K562 (cell line): ENCODE measurements at regions not wholly inside any gene's neighbourhood (a gene's known extent, or its start where the extent isn't known, plus 50 kb on each side); places are given as distances from the start of the nearest gene placed in this dataset.

Experiments used
- ATAC-seq: fragments of 200-7000 bp; cut with Tn5 transposase; 3 replicates; pipeline ENCODE4 v1.9.1; 2020; ENCODE audit warnings: moderate library complexity
- BruUV-seq: library from RNA; stranded (reverse); fragments of 400-500 nt; replicated peaks from 2 replicates; lab custom pipeline; 2021; lab: Mats Ljungman, UMichigan
- CTCF ChIA-PET: fragments of 300-600 bp; formaldehyde crosslinking; extraction: SDS; loops from one replicate; lab custom pipeline; 2021; ENCODE audit warnings: low intra/inter-chr PET ratio; lab: Yijun Ruan, JAX
- POLR2A ChIA-PET: fragments of 300-600, 350-650 bp; sonication (Branson Sonifier 250); formaldehyde crosslinking; extraction: SDS; loops from one replicate; lab custom pipeline; 2021; ENCODE audit warnings: antibody characterized with exemption, inconsistent platforms; lab: Yijun Ruan, JAX
- DNase-seq, 4 experiments: peaks; one replicate each; pipeline versions ENCODE4 v3.0.0 to v3.0.0-alpha.2; 2011 to 2018; ENCODE audit warnings: low spot score in 3 of 4, mixed read lengths in 3 of 4; ENCODE audit errors: extremely low read depth in 1 of 4
- FAIRE-seq: peaks from 2 replicates; lab custom pipeline; 2011; peaks lifted over from hg19 to GRCh38; lab: Jason Lieb, UNC
- H2AFZ ChIP-seq: 2 replicates; pipeline ENCODE4 v1.6.0; 2011; ENCODE audit warnings: low read depth, low read length, control low read depth, inconsistent platforms
- H3K27ac ChIP-seq: fragments of 200-600 bp; 3 replicates; pipeline ENCODE4 v1.8.0; 2011; ENCODE audit warnings: low read depth, mild to moderate bottlenecking, control low read depth, inconsistent platforms, low read length, moderate library complexity, mixed read lengths; ENCODE audit errors: extremely low read depth
- H3K27me3 ChIP-seq, 2 experiments: fragments of 300-600 bp in 1 of 2; 2 replicates in 1 of 2; 3 replicates in 1 of 2; pipeline versions ENCODE4 v1.6.0 to v1.8.0; 2011; ENCODE audit warnings: inconsistent platforms in 2 of 2, low read length in 2 of 2, mild to moderate bottlenecking in 1 of 2, mixed read lengths in 1 of 2, moderate library complexity in 1 of 2; ENCODE audit not compliant: control insufficient read depth in 2 of 2, insufficient read depth in 2 of 2
- H3K36me3 ChIP-seq: fragments of 300-600 bp; 3 replicates; pipeline ENCODE4 v1.8.0; 2011; ENCODE audit warnings: mild to moderate bottlenecking, low read length, inconsistent platforms; ENCODE audit not compliant: control insufficient read depth, insufficient read depth
- H3K4me1 ChIP-seq, 2 experiments: fragments of 200-600 bp in 1 of 2; replicated peaks in 1 of 2; 2 replicates in 1 of 2; 3 replicates in 1 of 2; pipeline versions ENCODE4 v1.5.1 to v1.8.0; 2011; ENCODE audit warnings: inconsistent platforms in 2 of 2, low read length in 2 of 2, mild to moderate bottlenecking in 1 of 2, mixed read lengths in 1 of 2, moderate library complexity in 1 of 2; ENCODE audit not compliant: control insufficient read depth in 2 of 2, insufficient read depth in 2 of 2
- H3K4me2 ChIP-seq: 2 replicates; pipeline ENCODE4 v1.6.1; 2011; ENCODE audit warnings: low read length, control low read depth, inconsistent platforms, mixed read lengths; ENCODE audit not compliant: insufficient read depth
- H3K4me3 ChIP-seq: fragments of 200-600 bp; sonication (generic), shearing (Covaris generic); 2 replicates; pipeline ENCODE4 v1.5.1; 2016; ENCODE audit warnings: control low read depth, inconsistent platforms
- H3K79me2 ChIP-seq: fragments of 200-600 bp; 3 replicates; pipeline ENCODE4 v1.8.0; 2011; ENCODE audit warnings: low read length, inconsistent platforms; ENCODE audit not compliant: control insufficient read depth, insufficient read depth
- H3K9ac ChIP-seq, 2 experiments: 2 replicates each; pipeline versions ENCODE4 v1.6.0 to v1.6.1; 2011; ENCODE audit warnings: low read depth in 2 of 2, low read length in 2 of 2, control low read depth in 1 of 2, inconsistent platforms in 1 of 2, mild to moderate bottlenecking in 1 of 2, mixed read lengths in 1 of 2; ENCODE audit not compliant: insufficient read depth in 1 of 2
- H3K9me1 ChIP-seq: one replicate; pipeline ENCODE4 v1.6.0; 2011; ENCODE audit warnings: inconsistent platforms, mild to moderate bottlenecking, low read length, moderate library complexity; ENCODE audit not compliant: control insufficient read depth, insufficient read depth
- H3K9me3 ChIP-seq: replicated peaks from 2 replicates; pipeline ENCODE4 v1.5.1; 2011; ENCODE audit warnings: low read depth, low read length, inconsistent platforms; ENCODE audit not compliant: control insufficient read depth, insufficient read depth
- H4K20me1 ChIP-seq: replicated peaks from 2 replicates; pipeline ENCODE4 v1.6.1; 2011; ENCODE audit warnings: low read length, inconsistent platforms, mixed read lengths; ENCODE audit not compliant: control insufficient read depth, insufficient read depth
- ILF3 ChIP-seq: fragments of 450-650 bp; IDR thresholded peaks from 2 replicates; pipeline ENCODE4 v1.6.1; 2018; ENCODE audit warnings: antibody characterized with exemption, mild to moderate bottlenecking, moderate library complexity, borderline replicate concordance
- MAZ ChIP-seq, 2 experiments: fragments of 450-650 bp in 1 of 2; sonication (generic) in 1 of 2; formaldehyde crosslinking; IDR thresholded peaks in 1 of 2; conservative IDR thresholded peaks in 1 of 2; 2 replicates each; pipeline versions ENCODE4 v1.4.0 to v1.5.0; 2020; ENCODE audit warnings: mild to moderate bottlenecking in 1 of 2, missing genetic modification reagents in 1 of 2
- NCOA1 ChIP-seq: fragments of 450-650 bp; IDR thresholded peaks from 2 replicates; pipeline ENCODE4 v1.6.1; 2016; ENCODE audit warnings: low read depth
- PHF8 ChIP-seq: fragments of 200-600 bp; sonication (generic); IDR thresholded peaks from 2 replicates; pipeline ENCODE4 v1.6.1; 2012; ENCODE audit warnings: mixed run types, mild to moderate bottlenecking, inconsistent platforms, low read length, moderate library complexity, borderline replicate concordance
- RBM22 ChIP-seq: fragments of 200-400 bp; formaldehyde crosslinking; IDR thresholded peaks from 2 replicates; pipeline ENCODE4 v1.6.1; 2018; ENCODE audit warnings: low read length, low read depth; ENCODE audit not compliant: poor library complexity, severe bottlenecking
- ZFP36 ChIP-seq: fragments of 150-350 bp; IDR thresholded peaks from 2 replicates; pipeline ENCODE4 v1.6.1; 2018; ENCODE audit warnings: low read length, low read depth; ENCODE audit not compliant: partially characterized antibody
- ZNF140 ChIP-seq: fragments of 250-450 bp; sonication (Bioruptor Pico); IDR thresholded peaks from 2 replicates; pipeline ENCODE4 v1.8.0; 2021; ENCODE audit warnings: moderate library complexity, mild to moderate bottlenecking, inconsistent platforms
- ZNF165 ChIP-seq: fragments of 250-450 bp; sonication (Bioruptor Pico); IDR thresholded peaks from 2 replicates; pipeline ENCODE4 v1.4.0; 2020; ENCODE audit warnings: borderline replicate concordance
- WGBS: fragments of 100-300 bp; shearing (Covaris generic); methylation state at CpG from one replicate; pipeline ENCODE4 v1.1.6; 2016; ENCODE audit warnings: low coverage, mixed read lengths; ENCODE audit not compliant: insufficient coverage; ENCODE audit errors: missing lambda C conversion rate; 5-methylcytosine and 5-hydroxymethylcytosine counted together
- in situ Hi-C: fragments of 300-500 bp; cut with MboI; formaldehyde crosslinking; loops from 4 replicates; pipeline ENCODE4 v1.15.0; 2018; ENCODE audit warnings: inconsistent platforms, mixed read lengths
- intact Hi-C: fragments of 100-400 bp; cut with micrococcal nuclease; formaldehyde crosslinking; loops from 2 replicates; pipeline ENCODE4 v1.14.2; 2022
- TF ChIP-seq, protein P1 (sequence below): fragments of 450-650 bp; conservative IDR thresholded peaks from 2 replicates; pipeline ENCODE4 v1.6.1; 2016; ENCODE audit warnings: missing genetic modification characterization, low read depth, mild to moderate bottlenecking, control low read depth, missing compliant biosample characterization
- TF ChIP-seq, protein P2 (sequence below): sonication (generic); formaldehyde crosslinking; IDR thresholded peaks from 2 replicates; pipeline ENCODE4 v1.8.0; 2022; ENCODE audit warnings: missing genetic modification reagents, mild to moderate bottlenecking, borderline replicate concordance
- TF ChIP-seq, protein P3 (sequence below): fragments of 450-650 bp; IDR thresholded peaks from 2 replicates; pipeline ENCODE4 v1.6.1; 2016; ENCODE audit warnings: borderline replicate concordance
- TF ChIP-seq, protein P4 (sequence below): fragments of 250-450 bp; sonication (Bioruptor Pico); IDR thresholded peaks from 2 replicates; pipeline ENCODE4 v1.5.0; 2021
- TF ChIP-seq, protein P5 (sequence below): fragments of 250-450 bp; sonication (Bioruptor Pico); IDR thresholded peaks from 2 replicates; pipeline ENCODE4 v1.8.0; 2021; ENCODE audit warnings: moderate library complexity, mild to moderate bottlenecking, inconsistent platforms

DNA sequence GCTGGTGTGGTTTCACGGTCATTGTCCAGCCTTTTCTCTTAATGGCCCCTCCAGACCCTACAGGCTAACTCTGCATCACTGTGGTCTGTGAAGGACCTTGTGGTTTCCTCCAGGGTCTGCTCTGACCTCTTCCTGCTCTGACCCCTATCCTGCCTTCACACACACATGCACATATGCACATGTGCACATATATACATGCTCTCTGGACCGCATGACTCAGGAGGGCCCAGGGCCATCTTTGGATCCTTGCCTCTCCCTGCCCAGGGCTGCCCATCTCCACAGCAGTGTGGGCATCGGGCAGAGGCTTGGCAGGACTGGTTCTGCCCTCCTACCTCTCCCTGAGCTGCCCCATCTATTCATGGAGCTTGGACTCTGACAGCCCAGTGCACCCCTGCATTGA lies 510.9 kb downstream of the PTPRU start (continued):
- TF ChIP-seq, protein P1, sequence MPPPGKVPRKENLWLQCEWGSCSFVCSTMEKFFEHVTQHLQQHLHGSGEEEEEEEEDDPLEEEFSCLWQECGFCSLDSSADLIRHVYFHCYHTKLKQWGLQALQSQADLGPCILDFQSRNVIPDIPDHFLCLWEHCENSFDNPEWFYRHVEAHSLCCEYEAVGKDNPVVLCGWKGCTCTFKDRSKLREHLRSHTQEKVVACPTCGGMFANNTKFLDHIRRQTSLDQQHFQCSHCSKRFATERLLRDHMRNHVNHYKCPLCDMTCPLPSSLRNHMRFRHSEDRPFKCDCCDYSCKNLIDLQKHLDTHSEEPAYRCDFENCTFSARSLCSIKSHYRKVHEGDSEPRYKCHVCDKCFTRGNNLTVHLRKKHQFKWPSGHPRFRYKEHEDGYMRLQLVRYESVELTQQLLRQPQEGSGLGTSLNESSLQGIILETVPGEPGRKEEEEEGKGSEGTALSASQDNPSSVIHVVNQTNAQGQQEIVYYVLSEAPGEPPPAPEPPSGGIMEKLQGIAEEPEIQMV (tag) = no peak

DNA sequence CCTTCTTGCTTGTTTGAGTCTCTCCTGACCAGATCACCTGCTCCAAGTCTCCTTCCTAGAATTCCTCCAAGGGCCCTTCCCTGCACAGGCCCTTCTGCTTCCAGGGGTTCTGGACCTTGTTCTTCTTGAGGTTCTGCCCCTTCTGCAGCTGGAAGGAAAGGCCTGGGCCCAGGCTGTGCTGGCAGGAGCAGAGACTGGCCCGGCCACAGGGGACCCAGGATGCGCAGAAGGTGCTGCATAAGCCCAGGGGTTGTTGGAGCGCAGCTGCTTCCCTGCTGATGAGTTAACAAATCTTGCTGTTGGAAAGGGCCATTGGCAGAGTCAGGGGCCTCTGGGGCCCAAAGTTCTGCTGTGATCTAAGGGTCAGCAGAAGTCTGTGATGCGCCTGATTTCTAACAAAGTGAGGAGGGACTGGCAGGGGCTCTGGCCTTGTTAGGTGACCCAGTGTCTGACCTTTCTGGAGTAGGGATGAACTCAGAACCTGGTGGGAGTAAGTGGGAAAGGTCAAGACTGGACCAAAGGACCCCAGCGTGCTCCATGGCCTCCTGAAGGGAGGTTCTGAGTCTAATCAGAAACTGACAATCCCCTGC lies 509.8 kb downstream of the PTPRU start:
- H3K27me3 ChIP-seq = no peaks in the 10 kb centered on the region
- H3K4me1 ChIP-seq = no peaks in the 10 kb centered on the region
- no peak for FAIRE-seq
- intact Hi-C loops (no loop called here), in situ Hi-C loops (no loop called here)
- no peak overlapping the region for H3K9ac ChIP-seq
- no peak for DNase-seq
- H3K36me3 ChIP-seq = no peaks in the 10 kb centered on the region
- H2AFZ ChIP-seq = no peak overlapping the region
- no peaks in the 10 kb centered on the region; the same call in 1 of the 2 replicates for H4K20me1 ChIP-seq
- H3K4me2 ChIP-seq = no peak overlapping the region
- POLR2A ChIA-PET = no interaction called here
- H3K27ac ChIP-seq = no peak overlapping the region
- TF ChIP-seq PHF8 = no peak
- TF ChIP-seq, protein P2, sequence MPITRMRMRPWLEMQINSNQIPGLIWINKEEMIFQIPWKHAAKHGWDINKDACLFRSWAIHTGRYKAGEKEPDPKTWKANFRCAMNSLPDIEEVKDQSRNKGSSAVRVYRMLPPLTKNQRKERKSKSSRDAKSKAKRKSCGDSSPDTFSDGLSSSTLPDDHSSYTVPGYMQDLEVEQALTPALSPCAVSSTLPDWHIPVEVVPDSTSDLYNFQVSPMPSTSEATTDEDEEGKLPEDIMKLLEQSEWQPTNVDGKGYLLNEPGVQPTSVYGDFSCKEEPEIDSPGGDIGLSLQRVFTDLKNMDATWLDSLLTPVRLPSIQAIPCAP (CRISPR knock-in tag) = no peak
- no peak for TF ChIP-seq ZNF165 (CRISPR knock-in tag)
- no peak for TF ChIP-seq NCOA1
- TF ChIP-seq ZFP36 = no peak
- TF ChIP-seq, protein P3, sequence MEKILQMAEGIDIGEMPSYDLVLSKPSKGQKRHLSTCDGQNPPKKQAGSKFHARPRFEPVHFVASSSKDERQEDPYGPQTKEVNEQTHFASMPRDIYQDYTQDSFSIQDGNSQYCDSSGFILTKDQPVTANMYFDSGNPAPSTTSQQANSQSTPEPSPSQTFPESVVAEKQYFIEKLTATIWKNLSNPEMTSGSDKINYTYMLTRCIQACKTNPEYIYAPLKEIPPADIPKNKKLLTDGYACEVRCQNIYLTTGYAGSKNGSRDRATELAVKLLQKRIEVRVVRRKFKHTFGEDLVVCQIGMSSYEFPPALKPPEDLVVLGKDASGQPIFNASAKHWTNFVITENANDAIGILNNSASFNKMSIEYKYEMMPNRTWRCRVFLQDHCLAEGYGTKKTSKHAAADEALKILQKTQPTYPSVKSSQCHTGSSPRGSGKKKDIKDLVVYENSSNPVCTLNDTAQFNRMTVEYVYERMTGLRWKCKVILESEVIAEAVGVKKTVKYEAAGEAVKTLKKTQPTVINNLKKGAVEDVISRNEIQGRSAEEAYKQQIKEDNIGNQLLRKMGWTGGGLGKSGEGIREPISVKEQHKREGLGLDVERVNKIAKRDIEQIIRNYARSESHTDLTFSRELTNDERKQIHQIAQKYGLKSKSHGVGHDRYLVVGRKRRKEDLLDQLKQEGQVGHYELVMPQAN = no peak
- no peak for TF ChIP-seq ZNF140 (CRISPR knock-in tag)
- TF ChIP-seq, protein P4, sequence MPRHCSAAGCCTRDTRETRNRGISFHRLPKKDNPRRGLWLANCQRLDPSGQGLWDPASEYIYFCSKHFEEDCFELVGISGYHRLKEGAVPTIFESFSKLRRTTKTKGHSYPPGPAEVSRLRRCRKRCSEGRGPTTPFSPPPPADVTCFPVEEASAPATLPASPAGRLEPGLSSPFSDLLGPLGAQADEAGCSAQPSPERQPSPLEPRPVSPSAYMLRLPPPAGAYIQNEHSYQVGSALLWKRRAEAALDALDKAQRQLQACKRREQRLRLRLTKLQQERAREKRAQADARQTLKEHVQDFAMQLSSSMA (CRISPR knock-in tag) = no peak
- no peak for TF ChIP-seq RBM22
- no peak for TF ChIP-seq MAZ (CRISPR knock-in tag; conservative IDR thresholded peaks at IDR 0.05 in 1 of 2, IDR thresholded peaks at IDR 0.05 in 1 of 2)
- no peak for TF ChIP-seq ILF3
- TF ChIP-seq, protein P5, sequence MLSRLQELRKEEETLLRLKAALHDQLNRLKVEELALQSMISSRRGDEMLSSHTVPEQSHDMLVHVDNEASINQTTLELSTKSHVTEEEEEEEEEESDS (CRISPR knock-in tag) = no peak
- no peak overlapping the region for H3K4me3 ChIP-seq
- no TSS peak for BruUV-seq
- ATAC-seq = no peak
- WGBS = 3% methylated on average over 5 of the region's 5 CpGs
- H3K9me1 ChIP-seq = no peaks in the 10 kb centered on the region
- no peaks in the 10 kb centered on the region for H3K9me3 ChIP-seq
- CTCF ChIA-PET = no interaction called here
- no peaks in the 10 kb centered on the region for H3K79me2 ChIP-seq
